Esophagus (tissue), 2 donors: ENCODE measurements at regions not wholly inside any gene's neighbourhood (a gene's known extent, or its start where the extent isn't known, plus 50 kb on each side); places are given as distances from the start of the nearest gene placed in this dataset.

Experiments used
- H3K27ac ChIP-seq, 2 donors: one replicate each; pipeline ENCODE4 v1.5.1; 2013; ENCODE audit warnings: low read depth in 2 of 2, mild to moderate bottlenecking in 2 of 2, inconsistent platforms in 1 of 2, low read length in 1 of 2, moderate library complexity in 1 of 2
- H3K27me3 ChIP-seq, 2 donors: one replicate each; pipeline ENCODE4 v1.6.1; 2013; ENCODE audit warnings: low read length in 2 of 2, control low read depth in 1 of 2, mild to moderate bottlenecking in 1 of 2; ENCODE audit not compliant: insufficient read depth in 2 of 2, control insufficient read depth in 1 of 2
- H3K36me3 ChIP-seq, 2 donors: one replicate each; pipeline ENCODE4 v1.6.1; 2013; ENCODE audit warnings: low read length in 1 of 2; ENCODE audit not compliant: control insufficient read depth in 2 of 2, insufficient read depth in 2 of 2
- H3K4me1 ChIP-seq, 2 donors: one replicate each; pipeline ENCODE4 v1.6.1; 2013; ENCODE audit warnings: low read length in 1 of 2; ENCODE audit not compliant: control insufficient read depth in 2 of 2, insufficient read depth in 2 of 2
- H3K4me3 ChIP-seq, 2 donors: one replicate each; pipeline ENCODE4 v1.5.1; 2013; ENCODE audit warnings: low read length in 2 of 2, mild to moderate bottlenecking in 2 of 2, low read depth in 1 of 2, moderate library complexity in 1 of 2
- H3K9me3 ChIP-seq, 2 donors: one replicate each; pipeline ENCODE4 v1.6.1; 2013; ENCODE audit warnings: mild to moderate bottlenecking in 2 of 2, low read depth in 1 of 2, low read length in 1 of 2, moderate library complexity in 1 of 2; ENCODE audit not compliant: control insufficient read depth in 2 of 2, insufficient read depth in 1 of 2
- WGBS, 2 donors: extraction: QIAGEN DNeasy Blood & Tissue Kit; methylation state at CpG; one replicate each; pipeline ENCODE4 v1.1.7; 2013; 5-methylcytosine and 5-hydroxymethylcytosine counted together
- donor health status: healthy with polysubstance abuse.
- donor health status: Bipolar disorder and iron deficiency.

DNA sequence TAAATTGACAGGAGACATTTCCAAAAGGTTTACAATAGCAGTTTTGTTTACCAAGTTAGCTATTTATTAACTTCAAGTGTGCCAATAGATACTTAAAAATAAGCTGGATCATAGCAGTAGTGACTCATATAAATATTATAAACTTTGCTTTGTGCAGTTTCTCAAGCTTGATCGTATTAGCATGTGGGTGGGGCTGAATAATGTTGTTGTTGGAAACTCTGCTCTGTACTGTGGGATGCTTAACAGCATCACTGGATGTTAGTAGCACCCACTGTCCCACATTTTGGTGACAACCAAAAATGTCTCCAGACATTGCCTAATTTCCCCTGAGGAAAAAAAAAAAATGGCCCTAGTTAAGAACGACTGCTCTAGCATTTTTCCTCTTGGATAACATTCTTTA is 855.2 kb upstream of the ADGRL3 start:
- Histone ChIP-seq H3K4me1 (no peaks in the 10 kb centered on the region), H3K27ac (no peak overlapping the region), H3K4me3 (no peak overlapping the region), H3K9me3 (no peaks in the 10 kb centered on the region), H3K36me3 (no peaks in the 10 kb centered on the region), H3K27me3 (no peaks in the 10 kb centered on the region)
- WGBS, 2 donors, result 32 to 34% methylated on average over 2 of the region's 2 CpGs

GRCh38 chr4:60345392-60345791 is 854.7 kb upstream of the ADGRL3 start:
- H3K9me3 ChIP-seq, result no peaks in the 10 kb centered on the region
- H3K4me1 ChIP-seq, result no peaks in the 10 kb centered on the region
- no peaks in the 10 kb centered on the region for H3K36me3 ChIP-seq
- no peak overlapping the region for H3K27ac ChIP-seq
- H3K27me3 ChIP-seq, result no peaks in the 10 kb centered on the region
- H3K4me3 ChIP-seq, result no peak overlapping the region

DNA sequence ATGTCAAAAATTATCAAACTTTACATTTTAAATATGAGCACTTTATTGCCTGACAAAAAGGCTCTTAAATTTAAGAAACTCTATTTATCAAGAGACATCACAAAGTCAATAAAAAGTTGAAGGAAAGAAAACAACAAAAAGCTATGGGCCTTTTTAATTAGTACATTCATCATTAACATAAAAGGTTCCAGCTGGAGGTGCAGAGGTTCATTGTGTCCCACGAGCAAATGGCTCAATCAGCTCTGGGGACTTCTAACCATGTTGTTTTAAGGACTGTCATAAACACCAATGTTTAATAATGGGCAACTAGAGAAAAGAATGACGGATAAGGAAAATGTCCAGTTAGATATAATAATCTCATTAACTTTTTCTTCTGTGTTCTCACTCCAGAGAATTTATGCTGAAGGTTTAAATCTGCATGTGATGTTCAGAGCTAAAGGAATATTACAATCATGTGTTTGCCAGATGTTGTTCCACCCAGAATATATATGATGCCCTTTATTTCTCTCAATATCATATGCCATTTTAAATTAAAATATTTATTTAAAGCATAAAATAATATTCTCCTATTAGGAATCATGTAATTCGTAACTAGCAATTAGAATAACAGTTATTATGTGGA is 840.3 kb upstream of the ADGRL3 start:
- no peaks in the 10 kb centered on the region for H3K9me3 ChIP-seq
- no peak overlapping the region for H3K4me3 ChIP-seq
- no peaks in the 10 kb centered on the region for H3K4me1 ChIP-seq
- no peaks in the 10 kb centered on the region for H3K27me3 ChIP-seq
- H3K36me3 ChIP-seq, result no peaks in the 10 kb centered on the region
- WGBS, 2 donors, result 56 to 57% methylated on average over 3 of the region's 3 CpGs
- no peak overlapping the region for H3K27ac ChIP-seq

GRCh38 chr4:60365176-60365575 is 835.0 kb upstream of the ADGRL3 start:
- Histone ChIP-seq H3K4me1 (no peaks in the 10 kb centered on the region), H3K27me3 (no peaks in the 10 kb centered on the region), H3K9me3 (peaks cover 0 to 3% of the 10 kb centered on the region in 2 donors), H3K36me3 (no peaks in the 10 kb centered on the region), H3K4me3 (no peak overlapping the region), H3K27ac (no peak overlapping the region)
- 74 to 78% methylated on average over 3 of the region's 3 CpGs for WGBS, 2 donors

- Histone ChIP-seq H3K4me1 (no peaks in the 10 kb centered on the region), H3K27me3 (no peaks in the 10 kb centered on the region), H3K36me3 (no peaks in the 10 kb centered on the region), H3K4me3 (no peak overlapping the region), H3K27ac (no peak overlapping the region), H3K9me3 (peaks cover 0 to 3% of the 10 kb centered on the region in 2 donors)
- WGBS, 2 donors, result 44 to 63% methylated on average over 2 of the region's 2 CpGs
These were observed 833.5 kb upstream of the ADGRL3 start for GRCh38 chr4:60366661-60367060.

DNA sequence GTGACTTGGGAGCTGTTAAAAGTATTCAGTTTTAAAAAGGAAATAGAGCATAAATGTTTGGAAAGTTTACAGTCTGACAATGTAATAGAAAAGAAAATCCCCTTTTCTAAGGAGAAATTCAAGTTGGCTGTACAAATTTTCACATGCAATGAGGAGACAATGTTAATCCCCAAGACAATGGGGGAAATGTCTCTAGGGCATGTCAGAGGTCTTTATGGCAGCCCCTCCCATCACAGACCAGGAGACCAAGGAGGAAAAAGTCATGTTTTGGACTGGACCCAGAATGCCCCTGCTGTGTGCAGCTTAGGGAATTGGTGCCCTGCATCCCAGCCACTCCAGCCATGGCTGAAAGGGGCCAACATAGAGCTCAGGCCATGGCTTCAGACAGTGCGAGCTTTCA is 831.1 kb upstream of the ADGRL3 start:
- Histone ChIP-seq H3K36me3 (no peaks in the 10 kb centered on the region), H3K4me3 (no peak overlapping the region), H3K9me3 (peaks cover 0 to 3% of the 10 kb centered on the region in 2 donors), H3K4me1 (no peaks in the 10 kb centered on the region), H3K27me3 (no peaks in the 10 kb centered on the region), H3K27ac (no peak overlapping the region)
- WGBS, 2 donors, result 83% methylated on average over 1 of the region's 1 CpG

DNA sequence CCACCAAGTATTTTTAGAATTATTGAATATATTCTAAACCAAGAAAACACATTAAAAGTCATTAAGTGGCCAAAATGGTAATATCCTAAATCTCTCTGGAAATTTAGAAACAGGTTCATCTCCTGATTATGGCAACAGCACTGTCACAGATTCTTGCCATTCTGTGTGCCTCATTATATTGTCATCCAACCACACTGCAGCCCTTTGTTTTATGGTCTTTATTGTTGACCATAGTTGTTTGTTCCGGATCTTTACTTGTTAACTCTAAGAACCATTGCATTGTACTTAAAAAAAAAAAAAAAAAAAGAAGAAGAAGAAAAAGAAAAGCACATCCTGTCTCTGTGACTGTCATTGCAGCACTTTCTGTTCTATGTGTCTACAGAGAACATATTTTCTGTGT is 822.1 kb upstream of the ADGRL3 start:
- H3K27ac ChIP-seq, result no peak overlapping the region
- H3K36me3 ChIP-seq, result no peaks in the 10 kb centered on the region
- H3K9me3 ChIP-seq, result no peaks in the 10 kb centered on the region
- H3K4me1 ChIP-seq, result no peaks in the 10 kb centered on the region
- no peak overlapping the region for H3K4me3 ChIP-seq
- 83 to 85% methylated on average over 1 of the region's 1 CpG for WGBS, 2 donors
- H3K27me3 ChIP-seq, result no peaks in the 10 kb centered on the region

- Histone ChIP-seq H3K27ac (no peak overlapping the region), H3K27me3 (no peaks in the 10 kb centered on the region), H3K4me3 (no peak overlapping the region), H3K36me3 (no peaks in the 10 kb centered on the region), H3K9me3 (no peaks in the 10 kb centered on the region), H3K4me1 (no peaks in the 10 kb centered on the region)
- 56 to 61% methylated on average over 2 of the region's 2 CpGs for WGBS, 2 donors
These were observed 815.6 kb upstream of the ADGRL3 start for GRCh38 chr4:60384516-60384915.

DNA sequence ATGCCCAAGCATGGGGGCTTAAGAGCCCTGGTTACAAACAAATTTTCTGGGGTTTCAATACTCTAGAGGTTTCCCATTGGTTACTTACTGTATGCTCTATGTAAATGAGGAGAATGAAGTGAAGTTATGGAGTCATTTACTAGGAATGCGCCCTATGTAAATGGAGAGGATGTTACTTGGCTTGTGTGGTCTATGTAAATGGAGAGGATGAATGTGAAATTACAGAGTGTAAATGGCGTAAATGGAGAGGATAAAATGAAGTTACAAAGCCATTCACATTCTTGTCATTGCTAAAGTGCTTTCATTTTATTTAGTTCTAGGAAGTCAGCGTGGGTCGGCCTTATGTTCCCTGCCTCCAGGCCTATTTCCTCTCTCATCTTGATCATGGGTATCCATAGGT is 810.5 kb upstream of the ADGRL3 start:
- no peaks in the 10 kb centered on the region for H3K9me3 ChIP-seq
- no peaks in the 10 kb centered on the region for H3K36me3 ChIP-seq
- no peak overlapping the region for H3K27ac ChIP-seq
- 91 to 94% methylated on average over 4 of the region's 4 CpGs for WGBS, 2 donors
- H3K4me3 ChIP-seq, result no peak overlapping the region
- no peaks in the 10 kb centered on the region for H3K4me1 ChIP-seq
- H3K27me3 ChIP-seq, result no peaks in the 10 kb centered on the region

- H3K27me3 ChIP-seq, result no peaks in the 10 kb centered on the region
- no peaks in the 10 kb centered on the region for H3K36me3 ChIP-seq
- 57% methylated on average over 5 of the region's 5 CpGs for WGBS, 2 donors
- no peaks in the 10 kb centered on the region for H3K4me1 ChIP-seq
- no peak overlapping the region for H3K27ac ChIP-seq
- H3K9me3 ChIP-seq, result no peaks in the 10 kb centered on the region
- no peak overlapping the region for H3K4me3 ChIP-seq
These were observed 803.6 kb upstream of the ADGRL3 start for GRCh38 chr4:60396341-60397049.
